Suprapubic skin (tissue), 4 donors: ENCODE measurements at regions not wholly inside any gene's neighbourhood (a gene's known extent, or its start where the extent isn't known, plus 50 kb on each side); places are given as distances from the start of the nearest gene placed in this dataset.
"Not testable (repeated sequence)": the region's sequence is repeated elsewhere in the genome, so short reads cannot be mapped to it uniquely, and the experiment has no call there.

Experiments used
- DNase-seq, 2 donors: peaks; one replicate each; pipeline ENCODE4 v3.0.0-alpha.2; 2019; ENCODE audit warnings: low spot score in 2 of 2
- H3K27ac ChIP-seq: fragments of 200-600 bp; sonication (generic); one replicate; pipeline ENCODE4 v1.5.1; 2019
- H3K27me3 ChIP-seq: fragments of 200-600 bp; sonication (generic); one replicate; pipeline ENCODE4 v1.5.1; 2019
- H3K36me3 ChIP-seq: fragments of 200-600 bp; sonication (generic); one replicate; pipeline ENCODE4 v1.5.1; 2019
- H3K4me1 ChIP-seq: fragments of 200-600 bp; sonication (generic); one replicate; pipeline ENCODE4 v1.5.1; 2019
- H3K4me3 ChIP-seq: fragments of 200-600 bp; sonication (generic); one replicate; pipeline ENCODE4 v1.5.1; 2019; ENCODE audit warnings: mild to moderate bottlenecking
- H3K9me3 ChIP-seq: fragments of 200-600 bp; sonication (generic); one replicate; pipeline ENCODE4 v1.5.1; 2019
- CTCF ChIP-seq, 2 donors: fragments of 200-600 bp in 1 of 2; fragments of 450-650 bp in 1 of 2; sonication (generic) in 1 of 2; IDR thresholded peaks; one replicate each; pipeline ENCODE4 v1.5.1; 2016 to 2019; ENCODE audit warnings: antibody characterized with exemption in 2 of 2, mild to moderate bottlenecking in 1 of 2, moderate library complexity in 1 of 2
- EP300 ChIP-seq: sonication (generic); formaldehyde crosslinking; IDR thresholded peaks from one replicate; pipeline ENCODE4 v1.6.1; 2017; ENCODE audit warnings: antibody characterized with exemption
- POLR2A ChIP-seq, 2 donors: fragments of 450-650 bp; IDR thresholded peaks; one replicate each; pipeline ENCODE4 v1.6.1; 2017; ENCODE audit warnings: antibody characterized with exemption in 2 of 2, mild to moderate bottlenecking in 2 of 2, moderate library complexity in 2 of 2
- POLR2AphosphoS5 ChIP-seq, 3 donors: sonication (generic); formaldehyde crosslinking; IDR thresholded peaks; one replicate each; pipeline ENCODE4 v1.6.1; 2017; ENCODE audit warnings: antibody characterized with exemption in 3 of 3
- WGBS: methylation state at CpG from one replicate; pipeline ENCODE4 v1.1.5; 2018; 5-methylcytosine and 5-hydroxymethylcytosine counted together

GRCh38 chr1:10947691-10948462 lies 64.6 kb upstream of the TARDBP start:
- no peak for DNase-seq
- H3K9me3 ChIP-seq = no peaks in the 10 kb centered on the region
- H3K4me3 ChIP-seq = no peak overlapping the region
- TF ChIP-seq EP300 = no peak
- TF ChIP-seq CTCF (IDR thresholded peaks at IDR 0.05) = no peak
- TF ChIP-seq POLR2AphosphoS5 (IDR thresholded peaks at IDR 0.05) = no peak
- no peak for TF ChIP-seq POLR2A (IDR thresholded peaks at IDR 0.05)
- 96% methylated on average over 5 of the region's 19 CpGs for WGBS
- H3K36me3 ChIP-seq = no peaks in the 10 kb centered on the region
- H3K27me3 ChIP-seq = no peaks in the 10 kb centered on the region
- peaks cover 15% of the 10 kb centered on the region for H3K4me1 ChIP-seq
- H3K27ac ChIP-seq = no peak overlapping the region

GRCh38 chr1:10948463-10948775 lies 64.0 kb upstream of the TARDBP start:
- Histone ChIP-seq H3K4me1 (peaks cover 15% of the 10 kb centered on the region), H3K4me3 (no peak overlapping the region), H3K36me3 (no peaks in the 10 kb centered on the region), H3K27me3 (no peaks in the 10 kb centered on the region), H3K9me3 (no peaks in the 10 kb centered on the region), H3K27ac (no peak overlapping the region)
- DNase-seq = no peak
- TF ChIP-seq CTCF (IDR thresholded peaks at IDR 0.05) = no peak
- TF ChIP-seq POLR2AphosphoS5 (IDR thresholded peaks at IDR 0.05) = no peak
- TF ChIP-seq EP300 = no peak
- no peak for TF ChIP-seq POLR2A (IDR thresholded peaks at IDR 0.05)
- 87% methylated on average over 12 of the region's 12 CpGs for WGBS

DNA sequence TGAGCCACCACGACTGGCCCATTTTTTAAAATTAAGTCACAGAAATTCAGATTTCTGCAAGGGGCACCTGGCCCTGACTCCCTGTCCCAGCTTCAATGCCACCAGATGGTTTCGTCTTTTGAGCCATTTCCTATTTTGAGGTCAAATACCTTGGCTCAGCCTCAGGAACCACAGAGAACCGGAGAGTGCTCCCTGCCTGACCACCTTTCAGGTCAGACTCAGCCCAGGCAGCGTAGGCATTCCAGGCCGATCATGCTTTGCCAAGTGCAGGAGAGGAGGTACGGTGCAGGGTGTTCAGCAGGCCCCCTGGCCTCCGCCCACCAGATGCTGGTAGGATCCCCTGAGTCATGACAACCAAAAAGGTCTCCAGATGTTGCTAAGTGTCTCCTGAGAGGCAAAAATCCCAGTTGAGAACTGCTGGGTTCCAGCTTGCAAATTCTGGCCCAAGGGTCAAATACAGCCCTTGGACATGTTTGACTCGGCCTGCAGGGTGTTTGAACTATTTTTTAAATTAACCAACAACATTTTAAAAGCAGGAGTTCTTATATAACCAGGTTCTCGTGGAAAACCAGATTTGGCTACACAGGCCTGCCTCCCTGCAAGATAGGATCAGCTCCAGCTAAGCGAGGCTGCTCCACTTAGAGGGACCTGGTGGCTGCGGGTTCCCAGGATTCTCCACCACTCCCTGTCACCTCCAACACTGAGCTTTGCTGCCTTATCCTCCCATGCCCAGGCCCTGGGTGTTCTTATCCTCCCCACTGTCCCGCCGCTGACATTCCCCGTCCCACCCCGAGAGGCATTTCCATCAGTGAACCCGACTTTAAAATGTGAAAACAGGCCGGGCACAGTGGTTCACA lies 61.9 kb upstream of the TARDBP start:
- H3K4me3 ChIP-seq = no peak overlapping the region
- no peaks in the 10 kb centered on the region for H3K27me3 ChIP-seq
- no peak for TF ChIP-seq EP300
- TF ChIP-seq POLR2AphosphoS5 (IDR thresholded peaks at IDR 0.05) = no peak
- TF ChIP-seq CTCF (IDR thresholded peaks at IDR 0.05) = no peak
- no peak for TF ChIP-seq POLR2A (IDR thresholded peaks at IDR 0.05)
- 90% methylated on average over 16 of the region's 17 CpGs for WGBS
- H3K36me3 ChIP-seq = no peaks in the 10 kb centered on the region
- H3K4me1 ChIP-seq = peaks cover 3% of the 10 kb centered on the region
- peaks cover 4% of the 10 kb centered on the region for H3K9me3 ChIP-seq
- H3K27ac ChIP-seq = no peak overlapping the region
- no peak for DNase-seq

DNA sequence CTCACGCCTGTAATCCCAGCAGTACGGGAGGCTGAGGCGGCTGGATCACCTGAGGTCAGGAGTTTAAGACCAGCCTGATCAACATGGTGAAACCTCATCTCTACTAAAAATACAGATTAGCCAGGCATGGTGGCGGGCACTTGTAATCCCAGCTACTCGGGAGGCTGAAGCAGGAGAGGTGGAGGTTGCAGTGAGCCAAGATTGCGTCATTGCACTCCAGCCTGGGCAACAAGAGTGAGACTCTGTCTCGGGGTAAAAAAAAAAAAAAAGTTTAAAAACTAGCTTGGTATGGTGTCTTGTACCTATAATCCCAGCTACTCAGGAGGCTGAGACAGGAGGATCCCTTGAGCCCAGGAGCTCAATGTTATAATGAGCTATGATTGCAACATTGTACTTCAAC lies 61.2 kb upstream of the TARDBP start:
- 90% methylated on average over 7 of the region's 7 CpGs for WGBS
- DNase-seq, H3K4me3 ChIP-seq, H3K36me3 ChIP-seq, H3K9me3 ChIP-seq, H3K27me3 ChIP-seq, H3K27ac ChIP-seq, H3K4me1 ChIP-seq: not testable (repeated sequence)

DNA sequence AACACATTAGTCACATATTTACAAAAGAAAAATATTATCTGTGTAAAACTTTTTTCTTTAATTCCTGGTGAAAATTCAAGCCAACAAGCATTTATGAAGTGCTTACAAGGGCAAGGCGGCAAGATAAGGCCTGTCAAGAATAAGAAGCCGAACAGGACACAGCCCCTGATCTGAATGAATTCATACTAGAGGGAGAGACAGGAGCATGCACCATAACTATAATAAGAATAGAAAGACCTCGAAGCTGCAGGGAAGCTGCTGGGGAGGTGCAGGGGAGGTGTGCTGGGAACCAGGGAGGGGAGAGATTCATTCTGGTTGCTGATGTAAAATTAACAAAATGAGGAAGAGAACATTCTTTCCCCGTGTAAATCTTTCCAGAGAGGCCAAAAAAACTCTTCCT lies 60.5 kb upstream of the TARDBP start:
- Histone ChIP-seq H3K27me3 (no peaks in the 10 kb centered on the region), H3K36me3 (no peaks in the 10 kb centered on the region), H3K9me3 (peaks cover 4% of the 10 kb centered on the region), H3K27ac (no peak overlapping the region), H3K4me3 (no peak overlapping the region), H3K4me1 (peaks cover 3% of the 10 kb centered on the region)
- no peak for DNase-seq
- TF ChIP-seq CTCF (IDR thresholded peaks at IDR 0.05) (no peak), POLR2AphosphoS5 (IDR thresholded peaks at IDR 0.05) (no peak), EP300 (no peak), POLR2A (IDR thresholded peaks at IDR 0.05) (no peak)
- WGBS = 53% methylated on average over 4 of the region's 4 CpGs
